ENCODE measurements at regions not wholly inside any gene's neighbourhood (a gene's known extent, or its start where the extent isn't known, plus 50 kb on each side); places are given as distances from the start of the nearest gene placed in this dataset.
A peak's percentile ranks its signal among the peaks of the same experiment; 100 is the strongest.

DNA sequence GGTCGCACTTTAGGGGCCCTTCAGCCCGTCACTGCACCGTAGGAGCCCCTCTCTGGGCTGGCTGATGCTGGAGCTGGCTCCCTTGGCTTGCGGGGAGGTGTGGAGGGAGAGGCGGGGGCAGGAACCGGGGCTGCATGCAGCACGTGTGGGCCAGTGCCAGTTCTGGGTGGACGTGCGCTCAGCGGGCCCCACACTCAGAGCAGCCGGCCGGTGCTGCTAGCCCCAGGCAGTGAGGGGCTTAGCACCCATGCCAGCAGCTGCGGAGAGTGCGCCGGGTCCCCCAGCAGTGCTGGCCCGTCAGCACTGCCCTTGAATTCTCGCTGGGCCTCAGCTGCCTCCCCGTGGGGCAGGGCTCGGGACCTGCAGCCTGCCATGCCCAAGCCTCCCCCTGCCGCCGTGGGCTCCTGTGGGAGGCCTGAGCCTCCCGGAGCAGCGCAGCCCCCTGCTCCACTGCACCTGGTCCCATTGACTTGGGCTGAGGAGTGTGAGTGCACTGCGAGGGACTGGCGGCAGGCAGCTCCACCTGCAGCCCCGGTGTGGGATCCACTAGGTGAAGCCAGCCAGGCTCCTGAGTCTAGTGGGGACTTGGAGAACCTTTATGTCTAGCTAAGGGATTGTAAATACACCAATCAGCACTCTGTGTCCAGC is 108.8 kb upstream of the RASGEF1B start:
- intact Hi-C loops (cut with micrococcal nuclease) = no loop called here
- no peak for DNase-seq (ENCODE audit: low spot score)
- Mint-ChIP-seq H3K9me3 (no peaks in the 10 kb centered on the region), H3K4me1 (ENCODE audit: low read depth) (no peaks in the 10 kb centered on the region), H3K27me3 (ENCODE audit: insufficient read depth) (no peaks in the 10 kb centered on the region), H3K36me3 (ENCODE audit: low read depth) (no peaks in the 10 kb centered on the region), H3K4me3 (no peak overlapping the region), H3K27ac (no peak overlapping the region)

GRCh38 chr4:81577392-81577791 is 105.7 kb upstream of the RASGEF1B start:
- no peak for DNase-seq (ENCODE audit: low spot score)
- Mint-ChIP-seq H3K9me3 (no peaks in the 10 kb centered on the region), H3K4me1 (ENCODE audit: low read depth) (no peaks in the 10 kb centered on the region), H3K4me3 (no peak overlapping the region), H3K27ac (no peak overlapping the region), H3K36me3 (ENCODE audit: low read depth) (no peaks in the 10 kb centered on the region), H3K27me3 (ENCODE audit: insufficient read depth) (no peaks in the 10 kb centered on the region)
- intact Hi-C loops (cut with micrococcal nuclease) = no loop called here

- Mint-ChIP-seq H3K27me3 (ENCODE audit: insufficient read depth) (no peaks in the 10 kb centered on the region), H3K9me3 (no peaks in the 10 kb centered on the region), H3K4me3 (no peak overlapping the region), H3K27ac (no peak overlapping the region), H3K36me3 (ENCODE audit: low read depth) (no peaks in the 10 kb centered on the region), H3K4me1 (ENCODE audit: low read depth) (no peaks in the 10 kb centered on the region)
- intact Hi-C loops (cut with micrococcal nuclease) = no loop called here
- no peak for DNase-seq (ENCODE audit: low spot score)
Measured at GRCh38 chr4:81574991-81575390, 103.3 kb upstream of the RASGEF1B start.

GRCh38 chr4:81573840-81574239 is 102.1 kb upstream of the RASGEF1B start:
- no peak overlapping the region for H3K27ac Mint-ChIP-seq

DNA sequence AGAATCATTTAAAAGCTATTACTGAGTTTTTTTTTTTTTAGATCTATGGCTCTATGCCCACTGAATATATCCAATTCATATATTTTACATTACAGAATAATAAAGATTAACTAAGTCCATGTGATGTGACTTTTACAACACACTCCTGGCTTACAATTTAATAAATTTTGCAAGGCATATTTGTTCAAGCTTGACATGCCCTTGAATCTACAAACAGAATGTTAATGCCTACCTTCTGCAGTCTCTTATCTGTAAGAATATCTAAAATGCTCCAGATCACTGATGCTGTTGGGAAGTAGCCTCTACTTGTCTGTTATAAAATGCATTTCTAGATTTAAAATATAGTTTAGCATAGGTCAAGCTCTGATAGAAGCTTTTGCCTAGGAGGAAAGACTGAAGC is 100.7 kb upstream of the RASGEF1B start:
- Mint-ChIP-seq H3K4me1 (ENCODE audit: low read depth) (no peaks in the 10 kb centered on the region), H3K27ac (no peak overlapping the region), H3K9me3 (no peaks in the 10 kb centered on the region), H3K36me3 (ENCODE audit: low read depth) (no peaks in the 10 kb centered on the region), H3K27me3 (ENCODE audit: insufficient read depth) (no peaks in the 10 kb centered on the region), H3K4me3 (no peak overlapping the region)
- intact Hi-C loops (cut with micrococcal nuclease) = no loop called here
- no peak for DNase-seq (ENCODE audit: low spot score)

More at GRCh38 chr4:81573840-81574239, 102.1 kb upstream of the RASGEF1B start:
- DNase-seq (ENCODE audit: low spot score) = no peak
- no peaks in the 10 kb centered on the region for H3K27me3 Mint-ChIP-seq (ENCODE audit: insufficient read depth)
- intact Hi-C loops (cut with micrococcal nuclease) = no loop called here
- no peaks in the 10 kb centered on the region for H3K9me3 Mint-ChIP-seq
- H3K4me3 Mint-ChIP-seq = no peak overlapping the region
- no peaks in the 10 kb centered on the region for H3K36me3 Mint-ChIP-seq (ENCODE audit: low read depth)
- no peaks in the 10 kb centered on the region for H3K4me1 Mint-ChIP-seq (ENCODE audit: low read depth)

GRCh38 chr4:81571105-81571504 is 99.4 kb upstream of the RASGEF1B start:
- DNase-seq (ENCODE audit: low spot score) = no peak
- Mint-ChIP-seq H3K36me3 (ENCODE audit: low read depth) (no peaks in the 10 kb centered on the region), H3K27me3 (ENCODE audit: insufficient read depth) (no peaks in the 10 kb centered on the region), H3K4me3 (no peak overlapping the region), H3K4me1 (ENCODE audit: low read depth) (no peaks in the 10 kb centered on the region), H3K9me3 (no peaks in the 10 kb centered on the region), H3K27ac (no peak overlapping the region)
- intact Hi-C loops (cut with micrococcal nuclease) = no loop called here

GRCh38 chr4:81566161-81566591 is 94.5 kb upstream of the RASGEF1B start:
- peaks cover 7% of the 10 kb centered on the region for H3K4me1 Mint-ChIP-seq (ENCODE audit: low read depth)
- H3K9me3 Mint-ChIP-seq = peaks cover 3% of the 10 kb centered on the region
- no peaks in the 10 kb centered on the region for H3K36me3 Mint-ChIP-seq (ENCODE audit: low read depth)
- intact Hi-C loops (cut with micrococcal nuclease) = loop anchor here (10.0 kb wide), 1 partner anchor 279 kb away; no protein-coding TSS in a partner anchor
- no peak overlapping the region for H3K4me3 Mint-ChIP-seq
- no peak overlapping the region for H3K27ac Mint-ChIP-seq
- peaks cover 2% of the 10 kb centered on the region for H3K27me3 Mint-ChIP-seq (ENCODE audit: insufficient read depth)
- DNase-seq (ENCODE audit: low spot score) = no peak

GRCh38 chr4:81565142-81565870 is 93.6 kb upstream of the RASGEF1B start:
- H3K4me3 Mint-ChIP-seq = no peak overlapping the region
- no peaks in the 10 kb centered on the region for H3K36me3 Mint-ChIP-seq (ENCODE audit: low read depth)
- H3K4me1 Mint-ChIP-seq (ENCODE audit: low read depth) = peaks cover 7% of the 10 kb centered on the region
- no peak for DNase-seq (ENCODE audit: low spot score)
- H3K27me3 Mint-ChIP-seq (ENCODE audit: insufficient read depth) = peaks cover 2% of the 10 kb centered on the region
- H3K9me3 Mint-ChIP-seq = peaks cover 6% of the 10 kb centered on the region
- intact Hi-C loops (cut with micrococcal nuclease) = loop anchor here (10.0 kb wide), 1 partner anchor 279 kb away; no protein-coding TSS in a partner anchor
- H3K27ac Mint-ChIP-seq = peak overlapping the region; percentile 48

- H3K27ac Mint-ChIP-seq = no peak overlapping the region
- intact Hi-C loops (cut with micrococcal nuclease) = loop anchor here (10.0 kb wide), 1 partner anchor 281 kb away; no protein-coding TSS in a partner anchor
- H3K4me3 Mint-ChIP-seq = no peak overlapping the region
- peaks cover 8% of the 10 kb centered on the region for H3K9me3 Mint-ChIP-seq
- H3K4me1 Mint-ChIP-seq (ENCODE audit: low read depth) = peaks cover 10% of the 10 kb centered on the region
- no peak for DNase-seq (ENCODE audit: low spot score)
- H3K36me3 Mint-ChIP-seq (ENCODE audit: low read depth) = no peaks in the 10 kb centered on the region
- peaks cover 2% of the 10 kb centered on the region for H3K27me3 Mint-ChIP-seq (ENCODE audit: insufficient read depth)
Measured at GRCh38 chr4:81564025-81564424, 92.3 kb upstream of the RASGEF1B start.

DNA sequence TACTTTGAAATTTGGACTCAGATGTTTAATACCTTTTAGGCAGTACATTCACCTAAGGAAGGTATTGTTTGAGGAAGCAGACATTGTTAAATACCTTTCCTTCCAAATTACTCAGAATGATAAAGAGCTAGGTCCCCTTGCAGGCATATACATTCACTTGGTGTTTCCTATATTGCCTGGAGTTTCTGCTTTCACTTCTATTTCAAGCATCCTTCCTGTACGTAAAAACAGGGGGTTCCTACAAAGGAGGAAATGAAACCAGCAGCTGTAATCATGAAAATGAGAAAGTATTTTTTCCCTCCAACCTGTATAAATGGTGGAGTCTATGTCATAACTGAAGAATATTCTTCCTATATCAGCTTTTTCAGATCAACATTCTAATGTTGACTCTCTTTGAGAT is 90.4 kb upstream of the RASGEF1B start:
- H3K4me1 Mint-ChIP-seq (ENCODE audit: low read depth) = peaks cover 14% of the 10 kb centered on the region
- DNase-seq (ENCODE audit: low spot score) = no peak
- H3K27ac Mint-ChIP-seq = no peak overlapping the region
- no peaks in the 10 kb centered on the region for H3K36me3 Mint-ChIP-seq (ENCODE audit: low read depth)
- H3K9me3 Mint-ChIP-seq = peaks cover 11% of the 10 kb centered on the region
- peaks cover 2% of the 10 kb centered on the region for H3K27me3 Mint-ChIP-seq (ENCODE audit: insufficient read depth)
- no peak overlapping the region for H3K4me3 Mint-ChIP-seq
- intact Hi-C loops (cut with micrococcal nuclease) = loop anchor here (2.0 to 10.0 kb wide), 2 partner anchors 57 to 283 kb away; no protein-coding TSS in a partner anchor

DNA sequence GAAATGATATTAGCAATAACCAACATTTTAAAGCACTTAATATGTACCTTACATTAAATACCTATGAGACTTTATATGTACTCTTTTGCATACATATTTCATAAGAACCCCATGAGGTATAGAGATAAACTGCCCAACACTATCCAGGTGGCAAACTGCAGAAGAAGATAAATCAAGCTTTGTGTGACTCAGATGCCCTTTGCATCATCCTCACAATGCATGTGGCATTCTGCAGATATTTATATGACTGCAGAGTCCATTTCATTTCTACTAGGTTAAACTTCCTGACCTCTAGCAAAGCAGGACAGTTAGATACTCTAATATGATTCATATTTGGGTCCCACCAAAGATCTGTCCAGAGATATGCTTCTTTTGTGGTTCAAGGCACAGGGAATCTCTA is 85.6 kb upstream of the RASGEF1B start:
- Mint-ChIP-seq H3K36me3 (ENCODE audit: low read depth) (peaks cover 1% of the 10 kb centered on the region), H3K27ac (no peak overlapping the region), H3K4me1 (ENCODE audit: low read depth) (peaks cover 21% of the 10 kb centered on the region), H3K4me3 (no peak overlapping the region), H3K9me3 (peaks cover 11% of the 10 kb centered on the region), H3K27me3 (ENCODE audit: insufficient read depth) (no peaks in the 10 kb centered on the region)
- no peak for DNase-seq (ENCODE audit: low spot score)
- intact Hi-C loops (cut with micrococcal nuclease) = loop anchor here (5.0 kb wide), 1 partner anchor 95 kb away; no protein-coding TSS in a partner anchor

DNA sequence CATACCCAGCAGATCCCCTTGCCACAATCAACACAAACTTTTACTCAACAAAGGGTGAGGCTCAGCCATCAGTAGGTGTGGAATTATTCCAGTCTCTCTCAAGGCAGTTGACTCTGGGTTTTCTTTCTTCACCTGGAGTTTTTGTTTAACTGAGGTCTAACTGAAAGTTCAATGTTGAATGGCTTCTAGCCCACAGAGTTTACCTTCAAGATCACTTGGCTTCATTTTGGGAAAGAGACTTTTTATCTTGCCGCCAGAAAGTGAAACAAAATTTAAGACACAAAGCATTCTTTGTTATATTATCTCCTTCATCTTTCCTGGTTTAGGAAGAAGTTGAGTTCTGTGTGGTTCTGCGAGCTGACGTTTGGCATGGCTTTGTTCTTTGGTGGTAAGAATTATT is 83.8 kb upstream of the RASGEF1B start:
- Mint-ChIP-seq H3K27ac (no peak overlapping the region), H3K36me3 (ENCODE audit: low read depth) (peaks cover 1% of the 10 kb centered on the region), H3K4me1 (ENCODE audit: low read depth) (peaks cover 16% of the 10 kb centered on the region), H3K27me3 (ENCODE audit: insufficient read depth) (no peaks in the 10 kb centered on the region), H3K4me3 (no peak overlapping the region), H3K9me3 (peaks cover 5% of the 10 kb centered on the region)
- no peak for DNase-seq (ENCODE audit: low spot score)
- intact Hi-C loops (cut with micrococcal nuclease) = loop anchor here (5.0 kb wide), 1 partner anchor 97 kb away; no protein-coding TSS in a partner anchor

DNA sequence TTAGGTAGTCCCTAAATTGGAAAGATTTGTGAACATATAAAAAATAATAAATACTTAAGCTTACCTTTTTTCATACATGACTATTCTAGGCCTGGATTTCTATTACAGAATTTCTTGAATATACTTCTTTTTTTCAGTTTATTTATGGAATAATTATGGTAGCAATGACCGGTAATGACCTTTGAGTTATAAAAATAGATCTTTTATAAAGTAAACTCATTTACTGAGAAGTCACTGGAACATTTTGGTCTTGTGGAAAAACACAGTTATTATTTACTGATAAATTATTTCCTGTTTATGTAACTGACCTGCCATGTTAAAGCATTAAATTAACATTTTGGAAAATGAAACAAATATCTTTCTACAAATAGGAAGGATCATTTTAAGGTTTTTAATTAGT is 80.4 kb upstream of the RASGEF1B start:
- Mint-ChIP-seq H3K9me3 (no peaks in the 10 kb centered on the region), H3K27ac (no peak overlapping the region), H3K4me3 (no peak overlapping the region), H3K27me3 (ENCODE audit: insufficient read depth) (no peaks in the 10 kb centered on the region), H3K36me3 (ENCODE audit: low read depth) (peaks cover 1% of the 10 kb centered on the region), H3K4me1 (ENCODE audit: low read depth) (peaks cover 9% of the 10 kb centered on the region)
- no peak for DNase-seq (ENCODE audit: low spot score)
- intact Hi-C loops (cut with micrococcal nuclease) = no loop called here

All from activated T-helper 1 cell treated with anti-CD3 and anti-CD28 coated beads, Interleukin-12 subunit alpha, Interleukin-12 subunit beta, Interleukin-2, Interleukin-4 antibody, amounts not matched to agents 30 ng/mL and 10 ng/mL and 1 ng/mL, durations not matched to agents 14 hours and 24 hours and 36 hours (primary cell).